NT2/D1 (cell line): ENCODE measurements at regions not wholly inside any gene's neighbourhood (a gene's known extent, or its start where the extent isn't known, plus 50 kb on each side); places are given as distances from the start of the nearest gene placed in this dataset.

Experiments used
- SUZ12 ChIP-seq: IDR thresholded peaks from 2 replicates; pipeline ENCODE4 v1.6.1; 2011; ENCODE audit not compliant: insufficient read length, insufficient read depth; ENCODE audit errors: extremely low read depth
- YY1 ChIP-seq: IDR thresholded peaks from 2 replicates; pipeline ENCODE4 v1.6.1; 2011; ENCODE audit not compliant: insufficient read length, insufficient read depth
- ZNF274 ChIP-seq: IDR thresholded peaks from 2 replicates; pipeline ENCODE4 v1.6.1; 2011; ENCODE audit warnings: mild to moderate bottlenecking, low read depth, low read length

DNA sequence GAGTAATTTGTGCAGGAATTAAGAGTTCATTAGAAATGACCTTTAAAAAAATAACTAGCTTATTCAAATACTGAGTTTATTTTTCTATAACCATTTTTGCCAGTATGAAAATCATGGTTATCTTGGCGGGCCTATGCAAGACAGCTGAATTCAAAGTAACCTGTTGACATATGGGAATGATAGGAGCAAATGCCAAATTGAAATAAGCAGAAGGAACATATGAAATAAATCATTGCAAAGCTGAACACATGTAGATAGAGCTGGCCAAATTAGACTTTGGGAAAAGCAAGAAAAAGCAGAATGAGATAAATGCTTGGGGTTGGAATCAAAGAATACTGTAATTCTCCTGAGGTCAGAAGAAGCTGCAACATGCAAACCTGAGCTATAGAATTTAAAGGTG is 372.5 kb downstream of the ADAMTS20 start:
- TF ChIP-seq YY1 (no peak), ZNF274 (no peak), SUZ12 (no peak)
